ENCODE measurements at regions not wholly inside any gene's neighbourhood (a gene's known extent, or its start where the extent isn't known, plus 50 kb on each side); places are given as distances from the start of the nearest gene placed in this dataset.
"Not testable (repeated sequence)": the region's sequence is repeated elsewhere in the genome, so short reads cannot be mapped to it uniquely, and the experiment has no call there.

DNA sequence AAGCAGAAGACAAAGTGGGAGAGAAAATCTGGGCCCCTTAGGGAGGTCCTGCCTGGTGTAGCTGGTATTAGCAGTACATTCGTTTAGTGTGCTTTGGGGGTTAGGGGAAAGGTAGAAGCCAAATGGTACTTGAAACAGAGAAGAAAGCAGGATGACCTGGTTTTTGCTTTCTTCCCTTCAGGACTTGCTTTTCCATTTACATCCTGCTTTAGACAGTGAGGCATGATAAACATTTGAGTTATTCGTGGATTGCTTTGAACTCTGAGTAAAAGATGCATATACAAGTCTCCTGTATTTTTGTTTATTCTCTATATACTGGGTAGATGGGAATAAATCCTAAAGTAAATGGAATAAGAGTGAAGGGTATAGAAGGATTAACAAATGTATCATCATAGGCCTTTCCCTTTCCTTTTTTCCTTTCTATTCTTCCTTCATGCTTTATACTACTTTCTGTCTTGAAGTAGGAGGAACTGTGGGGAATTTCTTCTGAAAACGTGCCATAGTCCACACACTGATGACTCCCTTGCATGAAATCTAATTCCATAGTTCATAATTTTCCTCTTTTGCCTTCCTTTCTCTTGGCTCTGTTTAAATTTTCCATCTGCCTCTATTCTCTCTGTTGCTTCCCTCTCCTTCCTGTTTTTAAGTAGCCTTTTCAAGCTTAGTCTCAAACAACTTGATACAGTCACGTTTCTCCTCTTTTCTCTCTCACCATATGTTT, 139.5 kb upstream of the RBMS3 start:
- DNase-seq (ENCODE audit: low read depth in 3 of 3), result no peak

GRCh38 chr3:29141918-29142275, 139.0 kb upstream of the RBMS3 start:
- no peak for DNase-seq (ENCODE audit: low read depth in 3 of 3)

DNA sequence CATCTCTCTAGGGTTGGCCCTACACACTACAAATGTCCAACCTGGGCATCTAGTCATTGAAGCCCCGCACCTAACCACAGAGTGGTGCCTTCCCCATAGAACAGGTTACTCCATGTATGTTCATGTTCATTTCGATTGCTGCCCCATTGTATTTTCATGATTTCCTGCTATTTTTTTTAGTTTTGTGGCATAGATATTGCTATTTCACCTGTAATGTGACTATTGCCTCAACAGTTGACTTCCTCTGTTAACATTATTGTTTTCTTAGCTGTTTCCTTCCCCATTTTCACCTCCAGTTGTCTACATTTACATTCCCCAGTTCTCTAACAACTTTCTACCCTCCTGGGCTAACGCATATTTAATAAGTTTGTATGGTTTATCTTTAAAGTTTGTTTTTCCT, 137.7 kb upstream of the RBMS3 start:
- DNase-seq (ENCODE audit: low read depth in 3 of 3), result no peak

- DNase-seq (ENCODE audit: low read depth in 3 of 3), result no peak
Observed at GRCh38 chr3:29144361-29144760, 136.5 kb upstream of the RBMS3 start.

- no peak for DNase-seq (ENCODE audit: low read depth in 3 of 3)
Observed at GRCh38 chr3:29144807-29145206, 136.1 kb upstream of the RBMS3 start.

DNA sequence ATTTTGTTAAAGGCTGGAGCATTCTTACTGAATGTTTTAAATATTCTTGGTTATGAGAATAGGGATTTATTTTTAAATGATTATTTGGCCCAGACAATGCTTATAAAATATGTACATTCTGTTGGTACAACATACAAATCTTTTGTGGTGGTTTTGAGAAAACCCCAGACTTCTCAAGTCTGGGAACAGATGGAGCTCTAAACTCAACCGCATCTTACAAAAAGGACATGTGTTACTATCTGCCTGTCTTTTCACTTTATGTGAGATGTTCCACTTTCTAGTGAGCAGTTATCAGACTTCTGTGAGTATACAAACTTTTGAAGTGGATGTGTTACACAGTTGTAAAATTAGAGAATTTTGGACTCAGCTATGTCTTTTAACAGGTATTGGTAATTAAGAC, 135.5 kb upstream of the RBMS3 start:
- no peak for DNase-seq (ENCODE audit: low read depth in 3 of 3)

- DNase-seq (ENCODE audit: low read depth in 3 of 3), result no peak
Observed at GRCh38 chr3:29152379-29152778, 128.5 kb upstream of the RBMS3 start.

- no peak for DNase-seq (ENCODE audit: low read depth in 3 of 3)
Observed at GRCh38 chr3:29153811-29154210, 127.1 kb upstream of the RBMS3 start.

DNA sequence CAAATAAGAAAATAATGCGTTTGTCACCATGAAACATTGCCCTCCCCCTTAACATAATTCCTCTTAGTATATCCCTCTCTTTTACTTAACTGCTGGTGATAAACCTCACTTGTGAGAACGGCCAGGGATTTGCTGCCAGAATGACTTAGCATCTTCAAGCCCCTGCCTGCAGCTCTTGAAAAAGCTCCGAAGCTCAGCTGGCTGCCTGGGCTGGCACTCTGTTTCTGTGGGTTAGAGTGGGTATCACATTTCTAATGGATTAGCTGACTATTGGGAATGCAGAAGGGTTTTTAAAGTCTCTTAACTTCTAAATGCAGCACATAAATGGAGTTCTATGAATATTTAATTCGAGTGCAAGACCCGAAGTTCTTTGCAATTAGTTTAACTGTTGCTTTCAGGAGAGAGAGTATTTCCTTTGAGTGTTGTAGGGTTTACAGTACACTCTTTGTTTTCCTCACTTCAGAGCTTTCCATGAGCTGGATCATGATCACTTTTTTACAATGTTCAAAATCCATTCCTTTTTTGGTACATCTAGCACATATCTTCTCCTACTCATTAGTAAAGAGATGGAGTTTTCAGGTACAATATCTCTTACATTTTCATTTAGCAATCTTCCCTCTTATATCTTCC, 124.7 kb upstream of the RBMS3 start:
- no peak for DNase-seq (ENCODE audit: low read depth in 3 of 3)

- DNase-seq (ENCODE audit: low read depth in 3 of 3), result no peak
Observed at GRCh38 chr3:29164825-29165224, 116.0 kb upstream of the RBMS3 start.

GRCh38 chr3:29167180-29167579, 113.7 kb upstream of the RBMS3 start:
- no peak for DNase-seq (ENCODE audit: low read depth in 3 of 3)

DNA sequence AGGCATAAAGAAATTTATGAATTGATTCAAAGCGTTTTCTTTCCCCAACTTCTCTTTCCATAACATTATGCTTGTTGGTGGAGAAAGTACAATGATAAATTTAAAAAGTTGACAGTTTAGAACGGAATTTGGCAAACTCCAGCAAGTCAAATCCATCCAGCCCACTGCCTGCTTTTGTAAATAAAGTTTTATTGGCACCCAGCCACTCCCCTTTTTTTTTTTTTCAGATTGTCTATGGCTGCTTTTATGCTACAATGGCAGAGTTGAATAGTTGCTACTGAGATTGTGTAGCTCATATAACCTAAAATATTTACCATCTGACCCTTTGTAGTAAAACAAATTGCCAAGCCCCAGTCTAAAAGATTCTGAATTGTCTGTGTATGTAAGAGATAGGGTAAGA, 112.8 kb upstream of the RBMS3 start:
- no peak for DNase-seq (ENCODE audit: low read depth in 3 of 3)

DNA sequence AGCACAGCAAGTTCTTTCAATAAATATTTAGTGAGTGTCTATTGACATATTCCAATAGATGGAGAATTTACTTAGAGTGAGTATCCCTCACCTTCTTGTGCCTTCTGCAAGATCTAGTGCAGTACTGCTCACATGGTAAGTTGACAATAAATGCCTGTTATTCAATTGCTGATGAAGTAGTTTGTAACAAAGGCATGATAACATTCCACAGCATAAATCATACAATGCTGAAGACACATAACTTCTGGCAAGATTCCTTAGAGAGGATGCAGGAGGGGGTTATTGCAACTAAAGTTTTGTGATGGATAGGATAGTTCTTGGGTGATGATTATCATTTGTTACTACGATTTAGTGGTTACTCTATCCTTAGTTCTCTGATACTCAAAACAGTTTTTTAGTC, 112.2 kb upstream of the RBMS3 start:
- DNase-seq (ENCODE audit: low read depth in 3 of 3), result no peak

GRCh38 chr3:29169451-29169850, 111.4 kb upstream of the RBMS3 start:
- no peak for DNase-seq (ENCODE audit: low read depth in 3 of 3)

DNA sequence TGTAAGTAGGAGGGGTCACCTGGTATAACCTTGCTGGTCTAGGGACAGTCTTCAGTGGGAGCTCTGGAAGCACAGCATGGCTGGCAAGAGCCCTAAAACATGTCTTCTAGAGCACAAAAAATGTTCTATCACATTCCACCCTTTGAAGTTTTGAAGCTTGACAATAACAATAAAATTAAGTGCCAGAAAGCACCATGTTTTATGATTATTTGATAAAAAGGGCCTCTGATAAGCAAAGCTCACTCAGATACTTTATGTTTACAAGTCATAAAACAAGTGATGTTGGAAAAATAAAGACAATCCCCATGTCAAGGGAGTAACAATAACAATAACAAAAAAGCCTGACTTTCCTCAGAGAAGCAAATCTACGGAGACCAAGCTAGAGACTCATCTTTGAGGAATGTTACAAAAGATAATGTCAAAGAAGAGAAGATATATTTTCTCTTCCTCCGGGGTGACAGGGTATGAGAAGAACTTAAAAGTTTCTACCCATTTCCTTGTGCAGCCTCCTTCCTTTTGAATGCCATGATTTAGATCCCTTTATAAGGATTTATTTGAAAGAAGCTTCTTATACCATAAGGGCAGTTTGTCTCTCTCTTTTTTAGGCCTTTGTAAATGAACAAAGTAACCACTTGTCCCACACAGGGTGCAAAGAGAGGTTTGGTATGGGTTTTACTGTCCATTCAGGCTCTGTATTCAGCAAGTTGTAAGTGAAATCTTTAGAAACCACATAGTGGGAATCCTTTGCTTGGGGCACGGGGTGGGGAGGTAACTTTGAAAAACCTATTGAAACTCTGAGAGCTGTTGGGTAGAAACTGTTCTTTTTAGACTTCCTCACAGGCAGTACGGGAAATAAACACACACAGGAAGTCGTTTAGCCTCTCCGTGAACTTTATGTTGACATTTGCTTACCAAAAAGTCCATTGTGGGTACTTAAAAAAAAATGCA, 109.6 kb upstream of the RBMS3 start:
- DNase-seq (ENCODE audit: low read depth in 3 of 3), result no peak

DNA sequence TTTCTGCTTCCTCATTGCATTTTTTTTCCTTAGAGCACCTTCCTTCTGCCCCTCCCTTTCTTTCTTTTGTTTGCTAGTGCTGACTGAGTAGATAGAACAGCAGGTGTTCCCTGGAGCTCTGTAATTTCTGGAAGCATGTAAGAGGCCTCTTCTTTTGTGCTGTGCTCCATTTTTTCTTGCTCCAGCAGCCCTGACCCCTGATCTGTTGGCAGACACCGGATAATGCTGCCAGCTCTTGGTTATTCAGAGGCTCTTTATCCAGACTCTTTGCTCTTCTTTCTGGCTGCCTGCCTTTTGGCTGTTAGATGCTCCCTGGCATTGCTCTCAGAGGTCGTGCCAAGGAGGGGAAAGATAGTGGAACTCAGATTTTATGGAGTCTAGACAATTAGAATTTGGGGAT, 104.4 kb upstream of the RBMS3 start:
- DNase-seq (ENCODE audit: low read depth in 3 of 3), result no peak

DNA sequence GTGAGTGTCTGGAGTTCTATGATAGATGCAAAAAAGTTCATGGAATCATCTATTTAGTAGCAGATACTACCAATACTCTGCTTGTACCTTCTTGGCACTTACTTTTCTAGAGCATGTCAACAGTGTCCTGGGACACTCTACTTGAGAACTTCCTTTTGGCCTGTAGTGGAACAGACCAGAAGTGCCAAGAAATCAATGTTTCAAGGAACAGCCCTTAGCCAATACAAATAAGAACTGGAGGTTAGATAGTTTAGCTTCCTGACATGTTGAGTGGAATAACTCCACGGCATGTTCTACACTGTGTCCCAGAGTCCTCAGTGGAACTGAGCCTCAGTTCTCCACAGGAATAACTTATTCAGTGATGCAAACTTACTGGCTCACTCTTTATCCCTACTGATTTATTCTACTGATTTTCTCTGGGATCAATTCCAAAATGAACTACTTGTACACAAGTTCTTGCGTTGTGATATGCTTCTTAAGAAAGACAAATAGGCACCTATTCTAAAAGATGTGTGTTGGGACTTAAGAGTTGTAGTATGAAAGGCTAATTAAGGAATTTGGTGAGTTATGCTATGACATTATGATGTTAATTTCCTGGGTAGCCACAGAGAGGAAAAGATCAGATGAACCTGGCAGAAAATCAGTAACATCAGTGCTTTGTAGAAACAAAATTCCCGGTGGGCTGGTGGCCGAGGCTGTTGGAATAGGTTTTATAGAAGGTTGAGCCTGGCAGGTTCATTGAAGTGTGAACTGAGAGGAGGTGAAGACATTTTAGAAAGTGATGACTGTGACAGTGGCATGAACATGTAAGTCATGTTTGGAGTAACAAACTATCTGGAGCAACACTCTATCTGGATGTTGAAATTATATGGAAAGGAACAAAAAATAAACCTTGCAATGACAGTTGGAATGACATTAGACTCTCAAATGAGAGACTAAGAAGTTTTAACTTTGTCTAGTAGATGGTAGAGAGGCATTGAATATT, 101.8 kb upstream of the RBMS3 start:
- no peak for DNase-seq (ENCODE audit: low read depth in 3 of 3)

DNA sequence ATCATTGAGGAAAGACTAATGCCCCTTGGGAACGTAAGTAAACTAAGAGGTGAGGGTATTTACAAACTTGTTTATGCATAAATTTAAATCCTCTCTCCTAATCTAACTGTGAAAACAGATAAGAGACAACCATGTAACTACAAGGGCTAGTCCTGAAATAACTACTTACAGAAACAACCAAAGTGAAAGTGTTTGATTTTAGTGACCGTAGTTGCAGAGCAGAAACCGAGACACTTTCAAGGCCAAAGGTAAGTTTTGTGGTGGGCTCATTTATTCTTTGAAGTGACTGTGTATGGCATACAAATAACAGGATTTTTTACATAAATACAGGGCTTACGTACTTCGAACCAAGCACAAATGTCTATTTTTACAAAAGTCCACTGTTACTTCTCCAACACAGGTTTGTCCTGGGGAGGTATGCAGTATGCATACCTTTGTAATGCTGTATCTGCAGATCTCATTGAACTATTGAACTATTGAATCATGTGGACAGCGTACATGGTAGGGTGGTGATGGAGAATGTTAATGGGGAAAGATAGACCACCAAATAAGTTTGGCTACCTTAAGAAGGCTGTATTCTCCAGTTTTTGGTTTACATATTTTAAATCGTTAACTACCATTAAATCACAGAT, 99.6 kb upstream of the RBMS3 start:
- DNase-seq (ENCODE audit: low read depth in 3 of 3), result no peak

- no peak for DNase-seq (ENCODE audit: low read depth in 3 of 3)
Observed at GRCh38 chr3:29181872-29182271, 99.0 kb upstream of the RBMS3 start.

DNA sequence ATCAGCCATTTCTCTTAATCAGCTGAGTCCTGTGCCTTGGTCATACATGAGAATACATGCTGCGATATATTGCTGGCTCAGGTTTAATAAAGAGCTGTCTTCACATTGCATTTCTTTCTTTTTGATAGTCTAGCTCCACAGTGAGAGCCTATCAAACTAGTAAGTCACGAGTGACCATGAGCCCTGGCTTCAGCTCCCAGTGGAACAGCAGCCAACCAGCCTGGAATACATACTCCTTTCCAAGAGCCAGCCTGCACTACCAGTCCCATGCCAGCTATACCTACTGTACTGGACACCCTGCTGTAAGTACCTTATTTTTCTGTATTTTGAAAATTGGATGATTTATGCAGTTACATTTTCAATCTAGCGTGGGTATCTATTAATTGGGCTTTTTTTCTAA, 98.0 kb upstream of the RBMS3 start:
- not testable (repeated sequence) for DNase-seq (ENCODE audit: low read depth in 3 of 3)

Data from stimulated activated CD4-positive, alpha-beta T cell treated with anti-CD3 and anti-CD28 coated beads, TNF-alpha, amount 100 ng/mL, for 4 hours (primary cell).